HCT116 (cell line): ENCODE measurements at regions not wholly inside any gene's neighbourhood (a gene's known extent, or its start where the extent isn't known, plus 50 kb on each side); places are given as distances from the start of the nearest gene placed in this dataset.

Experiments used
- ATAC-seq: fragments of 200-7000 bp; cut with Tn5 transposase; 2 replicates; pipeline ENCODE4 v1.9.1; 2020; ENCODE audit warnings: mild to moderate bottlenecking, moderate library complexity
- BruUV-seq: library from RNA; stranded (reverse); fragments of 400-500 nt; replicated peaks from 2 replicates; lab custom pipeline; 2021; lab: Mats Ljungman, UMichigan
- CTCF ChIA-PET: fragments of 300-600 bp; sonication (Branson Sonifier 250); formaldehyde crosslinking; loops from one replicate; lab custom pipeline; 2021; ENCODE audit warnings: antibody characterized with exemption; lab: Charles Lee
- POLR2A ChIA-PET: fragments of 300-600, 350-600 bp; sonication (Branson Sonifier 250); formaldehyde crosslinking; loops from one replicate; lab custom pipeline; 2021; ENCODE audit warnings: antibody characterized with exemption; lab: Charles Lee
- RAD21 ChIA-PET, 2 experiments: fragments of 300-600 bp; sonication (Branson Sonifier 250); formaldehyde crosslinking; loops; one replicate each; lab custom pipeline; 2023; ENCODE audit warnings: low total read pairs in 2 of 2; ENCODE audit not compliant: uncharacterized antibody in 2 of 2, unreplicated experiment in 2 of 2, low non-redundant PET in 1 of 2; lab: Charles Lee
- DNase-seq: peaks from one replicate; pipeline ENCODE4 v3.0.0-alpha.2; 2010; ENCODE audit warnings: low read depth, low spot score
- H2AFZ ChIP-seq: fragments of 200-600 bp; shearing (Covaris generic), sonication (generic); 2 replicates; pipeline ENCODE4 v1.6.1; 2017; ENCODE audit warnings: low read depth, mixed run types, mixed read lengths, antibody characterized with exemption, low read length; ENCODE audit not compliant: poor library complexity, severe bottlenecking
- H3K27ac ChIP-seq: 2 replicates; pipeline ENCODE4 v1.5.1; 2012; ENCODE audit warnings: low read depth, low read length
- H3K27me3 ChIP-seq: fragments of 200-600 bp; sonication (generic); 2 replicates; pipeline ENCODE4 v1.6.1; 2016; ENCODE audit warnings: mixed run types, low read length, mixed read lengths; ENCODE audit not compliant: insufficient read depth
- H3K36me3 ChIP-seq, 2 experiments: fragments of 200-500 bp in 1 of 2; fragments of 200-600 bp in 1 of 2; sonication (Bioruptor generic) in 1 of 2; sonication (generic) in 1 of 2; 2 replicates each; pipeline versions ENCODE4 v1.5.1 to v1.6.1; 2014 to 2016; ENCODE audit warnings: low read length in 2 of 2, inconsistent platforms in 1 of 2, mixed read lengths in 1 of 2, mixed run types in 1 of 2; ENCODE audit not compliant: insufficient read depth in 2 of 2, control insufficient read depth in 1 of 2
- H3K4me1 ChIP-seq, 2 experiments: fragments of 200-600 bp in 1 of 2; sonication (generic) in 1 of 2; 2 replicates each; pipeline versions ENCODE4 v1.5.1 to v1.6.1; 2012 to 2017; ENCODE audit warnings: low read length in 2 of 2, inconsistent platforms in 1 of 2, mild to moderate bottlenecking in 1 of 2, mixed read lengths in 1 of 2, mixed run types in 1 of 2, moderate library complexity in 1 of 2; ENCODE audit not compliant: insufficient read depth in 2 of 2, control insufficient read depth in 1 of 2
- H3K4me2 ChIP-seq: fragments of 200-600 bp; sonication (generic); 2 replicates; pipeline ENCODE4 v1.6.1; 2017; ENCODE audit warnings: mixed run types, low read length, mixed read lengths
- H3K4me3 ChIP-seq, 2 experiments: fragments of 200-600 bp in 1 of 2; sonication (generic) in 1 of 2; replicated peaks in 1 of 2; 2 replicates each; pipeline ENCODE4 v1.5.1; 2011 to 2016; ENCODE audit warnings: low read length in 2 of 2, control low read depth in 1 of 2, low read depth in 1 of 2, mild to moderate bottlenecking in 1 of 2, mixed read lengths in 1 of 2, mixed run types in 1 of 2
- H3K79me2 ChIP-seq: fragments of 200-600 bp; sonication (generic); 2 replicates; pipeline ENCODE4 v1.6.1; 2017; ENCODE audit warnings: mild to moderate bottlenecking, mixed run types, low read length, moderate library complexity, mixed read lengths; ENCODE audit not compliant: insufficient read depth
- H3K9ac ChIP-seq: fragments of 200-600 bp; sonication (generic); 2 replicates; pipeline ENCODE4 v1.6.1; 2016; ENCODE audit warnings: low read length, mixed read lengths
- H3K9me2 ChIP-seq: fragments of 200-600 bp; sonication (generic), shearing (Covaris generic); 2 replicates; pipeline ENCODE4 v1.6.1; 2017; ENCODE audit warnings: mixed run types, mild to moderate bottlenecking, moderate library complexity; ENCODE audit not compliant: insufficient read depth
- H3K9me3 ChIP-seq, 2 experiments: fragments of 200-500 bp in 1 of 2; fragments of 200-600 bp in 1 of 2; sonication (Bioruptor generic) in 1 of 2; sonication (generic) in 1 of 2; 2 replicates each; pipeline ENCODE4 v1.6.1; 2014 to 2017; ENCODE audit warnings: low read length in 2 of 2, mixed read lengths in 2 of 2, inconsistent platforms in 1 of 2, low read depth in 1 of 2, mild to moderate bottlenecking in 1 of 2, mixed run types in 1 of 2, moderate library complexity in 1 of 2; ENCODE audit not compliant: control insufficient read depth in 1 of 2, insufficient read depth in 1 of 2
- H4K20me1 ChIP-seq: fragments of 200-600 bp; sonication (generic), shearing (Covaris generic); 2 replicates; pipeline ENCODE4 v1.6.1; 2017; ENCODE audit warnings: mixed run types, mild to moderate bottlenecking, moderate library complexity; ENCODE audit not compliant: insufficient read depth
- ATF3 ChIP-seq: IDR thresholded peaks from 2 replicates; pipeline ENCODE4 v1.6.1; 2012
- CBX3 ChIP-seq: IDR thresholded peaks from 2 replicates; pipeline ENCODE4 v1.6.1; 2012; ENCODE audit warnings: low read depth
- EGR1 ChIP-seq: IDR thresholded peaks from 2 replicates; pipeline ENCODE4 v1.6.1; 2012; ENCODE audit warnings: low read depth
- POLR2AphosphoS5 ChIP-seq: IDR thresholded peaks from 2 replicates; pipeline ENCODE4 v1.6.1; 2011; ENCODE audit warnings: mild to moderate bottlenecking, low read depth, low read length, moderate library complexity
- REST ChIP-seq: IDR thresholded peaks from 2 replicates; pipeline ENCODE4 v1.6.1; 2012; ENCODE audit warnings: low read depth
- SRF ChIP-seq: IDR thresholded peaks from 2 replicates; pipeline ENCODE4 v1.6.1; 2012; ENCODE audit warnings: low read depth
- TCF7L2 ChIP-seq: IDR thresholded peaks from 2 replicates; pipeline ENCODE4 v1.7.0; 2011; ENCODE audit warnings: borderline replicate concordance, inconsistent platforms; ENCODE audit not compliant: insufficient read depth, insufficient read length; ENCODE audit errors: extremely low read depth
- intact Hi-C: fragments of 100-400 bp; cut with micrococcal nuclease; formaldehyde crosslinking; loops from 2 replicates; pipeline ENCODE4 v1.10.0; 2022

GRCh38 chr5:60517850-60518249, 182.1 kb downstream of the DEPDC1B start:
- Histone ChIP-seq H2AFZ (no peak overlapping the region), H3K27ac (no peak overlapping the region), H3K27me3 (peaks cover 47% of the 10 kb centered on the region), H4K20me1 (no peaks in the 10 kb centered on the region), H3K4me3 (no peak overlapping the region), H3K4me1 (no peaks in the 10 kb centered on the region), H3K9ac (no peak overlapping the region), H3K79me2 (no peaks in the 10 kb centered on the region)
- RAD21 ChIA-PET: no interaction called here
- POLR2A ChIA-PET: no interaction called here
- BruUV-seq: no TSS peak
- no peak for TF ChIP-seq ATF3
- no peak for TF ChIP-seq REST
- TF ChIP-seq EGR1: no peak
- no peak for TF ChIP-seq TCF7L2
- no peak for TF ChIP-seq SRF
- TF ChIP-seq CBX3: no peak
- no peak for TF ChIP-seq POLR2AphosphoS5
- TF ChIP-seq, all 23 proteins: peak for 0
- CTCF ChIA-PET: no interaction called here
- Histone ChIP-seq H3K36me3 (no peaks in the 10 kb centered on the region), H3K4me2 (no peak overlapping the region), H3K9me3 (no peaks in the 10 kb centered on the region), H3K9me2 (no peaks in the 10 kb centered on the region)
- DNase-seq (no peak), ATAC-seq (no peak)
- intact Hi-C loops: no loop called here
